Heart right ventricle (tissue), 16 donors: ENCODE measurements at regions not wholly inside any gene's neighbourhood (a gene's known extent, or its start where the extent isn't known, plus 50 kb on each side); places are given as distances from the start of the nearest gene placed in this dataset.

Experiments
- ATAC-seq, 8 donors: fragments of 200-7000 bp; cut with Tn5 transposase; one replicate each; pipeline ENCODE4 v1.9.1; 2020; ENCODE audit warnings: mild to moderate bottlenecking in 8 of 8, moderate library complexity in 8 of 8, moderate number of reproducible peaks in 1 of 8
- DNase-seq, 2 donors: peaks; one replicate each; pipeline ENCODE4 v3.0.0-alpha.2; 2020
- H3K27ac ChIP-seq, 10 donors: fragments of 200-600 bp; sonication (generic) in 2 of 10; one replicate each; pipeline versions ENCODE4 v1.5.0 to v1.8.0; 2020 to 2022; ENCODE audit warnings: mild to moderate bottlenecking in 3 of 10
- H3K27me3 ChIP-seq, 7 donors: fragments of 200-600 bp; one replicate each; pipeline ENCODE4 v1.8.0; 2021 to 2022; ENCODE audit warnings: mild to moderate bottlenecking in 2 of 7
- H3K36me3 ChIP-seq, 9 donors: fragments of 200-600 bp; sonication (generic) in 1 of 9; one replicate each; pipeline versions ENCODE4 v1.5.0 to v1.8.0; 2020 to 2022; ENCODE audit warnings: mild to moderate bottlenecking in 2 of 9
- H3K4me1 ChIP-seq, 9 donors: fragments of 200-600 bp; sonication (generic) in 1 of 9; one replicate each; pipeline versions ENCODE4 v1.5.0 to v1.8.0; 2020 to 2022; ENCODE audit warnings: mild to moderate bottlenecking in 4 of 9
- H3K4me3 ChIP-seq, 10 donors: fragments of 200-600 bp; sonication (generic) in 2 of 10; one replicate each; pipeline versions ENCODE4 v1.5.0 to v1.8.0; 2020 to 2022; ENCODE audit warnings: mild to moderate bottlenecking in 7 of 10, moderate library complexity in 2 of 10
- H3K9me3 ChIP-seq, 11 donors: fragments of 200-600 bp in 10 of 11; sonication (generic) in 2 of 11; one replicate each; pipeline versions ENCODE4 v1.5.0 to v1.8.0; 2013 to 2022; ENCODE audit warnings: mild to moderate bottlenecking in 2 of 11, control low read depth in 1 of 11, moderate library complexity in 1 of 11
- WGBS, 2 donors: extraction: QIAGEN DNeasy Blood & Tissue Kit; methylation state at CpG; one replicate each; pipeline ENCODE4 v1.1.7; 2013; ENCODE audit warnings: inconsistent platforms in 1 of 2; 5-methylcytosine and 5-hydroxymethylcytosine counted together
- intact Hi-C, 10 donors: fragments of 100-400 bp; cut with DNase I; formaldehyde crosslinking; loops; one replicate each; pipeline versions ENCODE4 v1.11.1 to v1.14.2; 2022
- TF ChIP-seq, protein P1 (sequence below), 9 donors: fragments of 200-600 bp; sonication (generic) in 2 of 9; IDR thresholded peaks; one replicate each; pipeline versions ENCODE4 v1.5.0 to v1.8.0; 2021 to 2022; ENCODE audit warnings: antibody characterized with exemption in 9 of 9, mild to moderate bottlenecking in 5 of 9, moderate library complexity in 1 of 9
- donor health status: Arrhythmogenic right ventricular cardiomyopathy.
- donor health status: ischemic (EF 13 %, LVEDD 7.1; RV severe dilation, severe dysfunction).
- donor health status: healthy with polysubstance abuse.
- donor health status: DM: no; HTN: yes; CAD: no.
- donor health status: DM: no; HTN: no; CAD: no.
- donor health status: ischemic (EF 25% LVEDD 6.9; RV normal size, moderate dysfunction).
- donor health status: ischemic (EF 25% LVEDD 5.7; RV mildly dilated, moderate dysfunction).
- donor health status: healthy.
- donor health status: DM: yes; HTN: yes; CAD: no.
- donor health status: Ischemic cardiomyopathy.
- donor health status: ischemic (EF 35%, LVEDD 5.7; RV mildly dilated, moderate dysfunction).
- donor health status: nonischemic (EF 11% LVEDD 7.7; RV severe dilation, severe dysfunction).
- donor health status: DM: yes; HTN: yes; CAD: no.
- donor health status: PGD.
- donor health status: ischemic (EF 29% LVEDD 5.4; RV normal size, mild dysfunction).
- donor health status: nonischemic (EF 23%, LVEDD 6.1; RV moderate dilation, normal function).

DNA sequence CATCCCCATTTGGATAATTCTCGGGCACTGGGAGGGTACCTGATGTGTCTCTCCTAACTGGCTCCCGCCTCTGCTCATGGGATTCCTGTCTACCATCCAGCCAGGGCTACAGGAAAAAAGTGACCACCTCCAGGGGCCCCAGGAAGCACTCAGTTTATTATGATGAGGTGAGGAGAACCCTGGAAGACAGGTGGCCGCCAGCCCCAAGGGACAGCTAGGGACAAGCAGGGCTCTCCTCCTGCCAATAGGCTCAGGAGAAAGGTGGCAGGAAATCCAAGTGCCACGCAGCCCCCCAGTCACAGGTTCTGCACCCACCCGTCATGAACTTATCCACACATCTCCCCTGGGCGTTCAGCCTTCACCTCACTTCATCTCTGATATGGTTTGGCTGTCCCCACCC lies 61.5 kb upstream of the ZNF354A start:
- H3K27me3 ChIP-seq, result peaks cover 0 to 17% (median 3%) of the 10 kb centered on the region in 7 donors
- H3K9me3 ChIP-seq, result no peaks in the 10 kb centered on the region
- H3K4me1 ChIP-seq, result no peaks in the 10 kb centered on the region
- TF ChIP-seq, protein P1, sequence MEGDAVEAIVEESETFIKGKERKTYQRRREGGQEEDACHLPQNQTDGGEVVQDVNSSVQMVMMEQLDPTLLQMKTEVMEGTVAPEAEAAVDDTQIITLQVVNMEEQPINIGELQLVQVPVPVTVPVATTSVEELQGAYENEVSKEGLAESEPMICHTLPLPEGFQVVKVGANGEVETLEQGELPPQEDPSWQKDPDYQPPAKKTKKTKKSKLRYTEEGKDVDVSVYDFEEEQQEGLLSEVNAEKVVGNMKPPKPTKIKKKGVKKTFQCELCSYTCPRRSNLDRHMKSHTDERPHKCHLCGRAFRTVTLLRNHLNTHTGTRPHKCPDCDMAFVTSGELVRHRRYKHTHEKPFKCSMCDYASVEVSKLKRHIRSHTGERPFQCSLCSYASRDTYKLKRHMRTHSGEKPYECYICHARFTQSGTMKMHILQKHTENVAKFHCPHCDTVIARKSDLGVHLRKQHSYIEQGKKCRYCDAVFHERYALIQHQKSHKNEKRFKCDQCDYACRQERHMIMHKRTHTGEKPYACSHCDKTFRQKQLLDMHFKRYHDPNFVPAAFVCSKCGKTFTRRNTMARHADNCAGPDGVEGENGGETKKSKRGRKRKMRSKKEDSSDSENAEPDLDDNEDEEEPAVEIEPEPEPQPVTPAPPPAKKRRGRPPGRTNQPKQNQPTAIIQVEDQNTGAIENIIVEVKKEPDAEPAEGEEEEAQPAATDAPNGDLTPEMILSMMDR (IDR thresholded peaks at IDR 0.05), result no peak
- ATAC-seq (no peak), DNase-seq (no peak)
- 82 to 83% methylated on average over 6 of the region's 6 CpGs for WGBS, 2 donors
- H3K27ac ChIP-seq, result no peak overlapping the region
- intact Hi-C loops, result no loop called here
- no peak overlapping the region for H3K4me3 ChIP-seq
- no peaks in the 10 kb centered on the region for H3K36me3 ChIP-seq

DNA sequence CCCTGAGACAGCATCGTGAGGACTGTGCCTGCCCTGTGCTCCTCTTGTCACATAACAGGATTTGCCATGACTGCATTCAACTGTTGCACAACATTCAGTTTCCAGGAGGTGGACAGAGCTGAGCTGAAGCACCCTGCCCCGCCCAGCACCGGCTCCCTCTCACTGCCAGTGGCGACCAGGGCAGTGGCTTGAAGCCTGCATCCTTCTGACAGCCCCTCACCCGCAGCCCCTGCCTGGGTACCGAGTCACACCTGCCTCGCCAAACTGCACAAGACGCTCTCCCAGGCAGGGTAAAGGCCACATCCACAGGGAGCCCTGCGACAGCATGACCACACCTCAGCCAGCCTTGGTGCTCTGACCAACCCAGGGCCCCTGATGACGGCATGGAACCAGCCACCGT lies 59.9 kb upstream of the ZNF354A start:
- H3K9me3 ChIP-seq, result no peaks in the 10 kb centered on the region
- no peak for DNase-seq
- H3K36me3 ChIP-seq, result no peaks in the 10 kb centered on the region
- H3K4me3 ChIP-seq, result no peak overlapping the region
- ATAC-seq, result no peak
- TF ChIP-seq, protein P1 (IDR thresholded peaks at IDR 0.05), result no peak
- peaks cover 0 to 14% (median under 1%) of the 10 kb centered on the region in 7 donors for H3K27me3 ChIP-seq
- WGBS, 2 donors, result 83% methylated on average over 11 of the region's 11 CpGs
- no peak overlapping the region for H3K27ac ChIP-seq
- intact Hi-C loops, result no loop called here
- no peaks in the 10 kb centered on the region for H3K4me1 ChIP-seq

DNA sequence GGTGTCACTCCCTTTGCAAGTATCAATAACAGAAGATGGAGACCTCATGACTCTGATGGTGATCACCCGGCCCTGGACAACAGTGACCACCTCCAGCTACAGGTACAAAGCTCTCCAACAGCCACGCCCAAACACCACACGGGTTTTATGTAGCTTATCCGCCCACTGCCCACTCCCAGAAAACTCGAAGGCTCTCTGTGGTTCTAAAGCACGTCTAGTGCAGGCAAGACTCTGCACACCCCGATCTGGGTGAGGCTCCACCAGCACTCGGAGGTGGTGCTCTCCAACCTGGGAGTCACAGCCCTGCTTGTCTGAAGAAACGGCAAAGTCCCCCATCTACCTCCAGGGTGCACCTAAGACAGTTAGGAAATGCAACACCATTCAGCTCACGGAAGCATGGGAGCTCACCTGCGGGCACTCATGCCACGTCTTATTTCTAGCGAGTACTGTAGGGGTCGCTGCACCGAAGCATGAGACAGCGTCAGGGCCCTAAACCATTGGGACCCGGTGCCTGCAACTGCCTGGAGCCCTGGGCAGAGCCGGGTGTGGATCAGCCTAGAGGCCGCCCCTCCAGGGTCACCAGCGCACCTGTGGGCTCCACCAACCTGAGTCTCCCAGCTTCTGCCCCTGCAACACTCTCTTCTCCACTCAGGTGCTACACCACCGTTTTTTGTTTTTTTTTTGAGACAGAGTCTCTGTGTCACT lies 58.1 kb upstream of the ZNF354A start:
- Histone ChIP-seq H3K4me3 (no peak overlapping the region), H3K4me1 (no peaks in the 10 kb centered on the region), H3K27me3 (peaks cover 0 to 6% (median 0%) of the 10 kb centered on the region in 7 donors), H3K36me3 (no peaks in the 10 kb centered on the region), H3K9me3 (no peaks in the 10 kb centered on the region), H3K27ac (no peak overlapping the region)
- 75 to 80% methylated on average over 21 of the region's 21 CpGs for WGBS, 2 donors
- TF ChIP-seq, protein P1 (IDR thresholded peaks at IDR 0.05), result no peak
- no peak for ATAC-seq
- intact Hi-C loops, result no loop called here
- DNase-seq, result no peak

DNA sequence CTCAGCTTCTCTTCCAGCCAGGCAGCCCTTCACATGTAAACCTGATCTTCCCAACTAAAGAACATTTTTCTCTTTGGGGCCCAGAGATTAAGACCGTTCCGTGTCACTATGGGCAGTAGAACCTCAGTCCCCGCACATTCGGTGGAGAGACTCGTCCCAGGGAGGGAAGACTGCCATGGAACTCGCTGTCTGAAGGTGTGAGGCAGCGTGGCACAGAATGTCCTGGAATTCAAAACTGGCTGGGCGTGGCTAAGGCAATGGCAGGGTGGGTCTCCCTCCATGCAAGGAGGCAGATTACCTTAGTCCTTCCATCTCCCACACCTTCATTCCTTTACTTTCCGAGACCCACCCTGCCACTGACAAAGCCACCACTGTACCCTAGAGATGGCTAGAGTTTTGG lies 57.4 kb upstream of the ZNF354A start:
- H3K4me3 ChIP-seq, result no peak overlapping the region
- TF ChIP-seq, protein P1 (IDR thresholded peaks at IDR 0.05), result no peak
- H3K9me3 ChIP-seq, result no peaks in the 10 kb centered on the region
- no peaks in the 10 kb centered on the region for H3K36me3 ChIP-seq
- no peak overlapping the region for H3K27ac ChIP-seq
- 82% methylated on average over 9 of the region's 9 CpGs for WGBS, 2 donors
- intact Hi-C loops, result no loop called here
- H3K27me3 ChIP-seq, result peaks cover 0 to 6% (median 2%) of the 10 kb centered on the region in 7 donors
- DNase-seq (no peak), ATAC-seq (no peak)
- H3K4me1 ChIP-seq, result no peaks in the 10 kb centered on the region
